ENCODE measurements at regions not wholly inside any gene's neighbourhood (a gene's known extent, or its start where the extent isn't known, plus 50 kb on each side); places are given as distances from the start of the nearest gene placed in this dataset.
"Not testable (repeated sequence)": the region's sequence is repeated elsewhere in the genome, so short reads cannot be mapped to it uniquely, and the experiment has no call there.

DNA sequence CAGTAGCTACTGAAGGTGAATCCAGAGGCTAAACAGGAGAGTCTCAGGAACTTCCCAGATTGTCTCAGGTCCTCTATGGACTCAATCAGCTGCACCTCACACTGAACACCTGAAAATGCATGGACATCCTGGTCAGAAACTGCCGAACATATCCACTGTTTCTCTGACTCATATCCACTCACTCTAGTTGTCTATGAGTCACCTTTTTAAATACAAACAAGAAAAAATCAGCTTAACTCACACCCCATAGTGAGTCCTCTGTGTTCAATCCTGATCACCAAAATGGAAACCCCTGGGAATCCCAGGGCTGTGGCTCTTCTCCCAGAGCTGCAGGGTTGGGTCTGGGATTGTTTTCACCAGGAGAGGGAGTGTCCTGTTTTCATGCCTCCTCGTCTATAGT is 556.7 kb downstream of the TMEM121 start:
- DNase-seq (ENCODE audit: low read depth in 1 of 2, low spot score in 1 of 2), result no peak

GRCh38 chr14:106087837-106088236 is 561.5 kb downstream of the TMEM121 start:
- no peak for DNase-seq (ENCODE audit: low read depth in 1 of 2, low spot score in 1 of 2)

GRCh38 chr14:106088860-106089259 is 562.5 kb downstream of the TMEM121 start:
- DNase-seq (ENCODE audit: low read depth in 1 of 2, low spot score in 1 of 2), result not testable (repeated sequence)

DNA sequence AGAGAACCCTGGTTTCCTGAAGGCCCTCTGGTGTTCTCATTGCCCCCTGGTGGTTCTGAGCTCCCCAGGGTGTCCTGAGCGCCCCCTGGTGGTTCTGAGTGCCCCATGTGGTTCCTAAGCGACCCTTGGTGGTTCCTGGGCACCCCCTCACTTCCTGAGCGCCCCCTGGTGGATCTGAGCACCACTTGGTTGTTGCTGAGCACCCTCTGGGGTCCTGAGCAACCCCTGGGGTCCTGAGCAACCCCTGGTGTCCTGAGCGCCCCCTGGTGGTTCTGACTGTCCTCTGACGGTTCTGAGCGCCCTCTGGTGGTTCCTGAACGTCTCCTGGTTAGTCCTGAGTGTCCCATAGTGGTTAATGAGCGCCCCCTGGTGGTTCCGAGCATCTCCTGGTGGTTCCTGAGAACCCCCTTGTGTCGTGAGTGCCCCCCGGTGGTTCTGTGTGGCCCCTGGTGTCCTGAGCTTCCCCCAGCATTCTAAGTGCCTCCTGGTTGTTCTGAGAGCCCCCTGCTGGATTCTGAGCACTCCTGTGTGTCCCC is 568.3 kb downstream of the TMEM121 start:
- DNase-seq (ENCODE audit: low read depth in 1 of 2, low spot score in 1 of 2), result peak; percentile 58 to 66

- no peak for DNase-seq (ENCODE audit: low read depth in 1 of 2, low spot score in 1 of 2)
These were observed 581.3 kb downstream of the TMEM121 start for GRCh38 chr14:106107703-106108102.

- DNase-seq (ENCODE audit: low read depth in 1 of 2, low spot score in 1 of 2), result no peak
These were observed 583.0 kb downstream of the TMEM121 start for GRCh38 chr14:106109337-106109736.

GRCh38 chr14:106115401-106115800 is 589.0 kb downstream of the TMEM121 start:
- no peak for DNase-seq (ENCODE audit: low read depth in 1 of 2, low spot score in 1 of 2)

DNA sequence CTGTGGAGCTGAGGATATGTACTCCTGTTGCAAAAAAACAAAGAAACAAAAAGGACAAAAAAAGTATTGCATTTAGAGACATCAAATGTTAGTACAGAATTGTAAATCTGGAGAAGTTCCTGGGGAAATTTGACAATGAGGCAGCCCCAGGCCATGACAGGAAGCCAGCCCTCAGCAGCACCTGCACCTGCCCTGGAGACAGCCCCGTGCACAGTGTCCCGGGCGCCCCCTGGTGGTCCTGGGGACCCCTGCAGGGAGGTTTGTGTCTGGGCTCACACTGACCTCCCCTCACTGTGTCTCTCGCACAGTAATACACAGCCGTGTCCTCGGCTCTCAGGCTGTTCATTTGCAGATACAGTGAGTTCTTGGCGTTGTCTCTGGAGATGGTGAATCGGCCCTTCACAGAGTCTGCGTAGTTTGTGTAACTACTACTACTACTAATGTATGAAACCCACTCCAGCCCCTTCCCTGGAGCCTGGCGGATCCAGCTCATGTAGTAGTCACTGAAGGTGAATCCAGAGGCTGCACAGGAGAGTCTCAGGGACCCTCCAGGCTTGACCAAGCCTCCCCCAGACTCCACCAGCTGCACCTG is 590.1 kb downstream of the TMEM121 start:
- DNase-seq (ENCODE audit: low read depth in 1 of 2, low spot score in 1 of 2), result peak in 1 of 2 donors; percentile 14

- DNase-seq (ENCODE audit: low read depth in 1 of 2, low spot score in 1 of 2), result no peak
These were observed 593.7 kb downstream of the TMEM121 start for GRCh38 chr14:106120101-106120500.

DNA sequence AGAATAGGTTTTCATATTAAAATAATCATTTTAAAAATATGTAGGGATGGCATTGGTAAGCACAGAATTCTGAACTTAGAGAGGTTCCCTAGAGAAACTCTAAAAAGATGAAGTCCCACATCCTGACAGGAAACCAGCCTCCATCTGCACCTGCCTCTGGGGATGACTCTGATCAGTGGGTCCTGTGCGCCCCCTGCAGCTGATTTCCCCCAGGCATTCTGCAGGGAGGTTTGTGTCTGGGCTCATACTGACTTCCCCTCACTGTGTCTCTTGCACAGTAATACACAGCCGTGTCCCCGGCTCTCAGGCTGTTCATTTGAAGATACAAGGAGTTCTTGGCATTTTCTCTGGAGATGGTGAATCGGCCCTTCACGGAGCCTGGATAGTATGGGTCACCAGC is 602.9 kb downstream of the TMEM121 start:
- no peak for DNase-seq (ENCODE audit: low read depth in 1 of 2, low spot score in 1 of 2)

- DNase-seq (ENCODE audit: low read depth in 1 of 2, low spot score in 1 of 2), result not testable (repeated sequence)
These were observed 603.7 kb downstream of the TMEM121 start for GRCh38 chr14:106129904-106130661.

DNA sequence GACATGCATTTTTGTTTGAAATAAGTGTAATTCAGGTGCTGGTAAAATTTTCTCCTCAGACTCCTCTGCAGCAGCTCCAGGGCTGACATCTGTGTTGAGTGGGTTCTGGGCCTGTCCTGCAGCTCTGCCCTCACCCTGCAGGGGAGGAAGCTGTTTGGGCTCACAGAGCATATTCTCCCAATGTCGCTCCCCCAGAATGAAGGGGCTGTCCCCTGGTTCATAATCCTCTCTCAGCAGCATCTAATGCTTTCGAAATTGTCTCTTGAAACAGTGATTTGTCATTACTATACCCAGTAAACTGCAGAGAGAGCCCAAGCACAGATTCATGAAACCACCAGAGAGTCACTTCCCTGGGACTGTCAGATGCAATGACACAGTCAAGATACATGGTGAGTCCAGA is 606.7 kb downstream of the TMEM121 start:
- DNase-seq (ENCODE audit: low read depth in 1 of 2, low spot score in 1 of 2), result not testable (repeated sequence)

- DNase-seq (ENCODE audit: low read depth in 1 of 2, low spot score in 1 of 2), result no peak
These were observed 608.5 kb downstream of the TMEM121 start for GRCh38 chr14:106134886-106135285.

DNA sequence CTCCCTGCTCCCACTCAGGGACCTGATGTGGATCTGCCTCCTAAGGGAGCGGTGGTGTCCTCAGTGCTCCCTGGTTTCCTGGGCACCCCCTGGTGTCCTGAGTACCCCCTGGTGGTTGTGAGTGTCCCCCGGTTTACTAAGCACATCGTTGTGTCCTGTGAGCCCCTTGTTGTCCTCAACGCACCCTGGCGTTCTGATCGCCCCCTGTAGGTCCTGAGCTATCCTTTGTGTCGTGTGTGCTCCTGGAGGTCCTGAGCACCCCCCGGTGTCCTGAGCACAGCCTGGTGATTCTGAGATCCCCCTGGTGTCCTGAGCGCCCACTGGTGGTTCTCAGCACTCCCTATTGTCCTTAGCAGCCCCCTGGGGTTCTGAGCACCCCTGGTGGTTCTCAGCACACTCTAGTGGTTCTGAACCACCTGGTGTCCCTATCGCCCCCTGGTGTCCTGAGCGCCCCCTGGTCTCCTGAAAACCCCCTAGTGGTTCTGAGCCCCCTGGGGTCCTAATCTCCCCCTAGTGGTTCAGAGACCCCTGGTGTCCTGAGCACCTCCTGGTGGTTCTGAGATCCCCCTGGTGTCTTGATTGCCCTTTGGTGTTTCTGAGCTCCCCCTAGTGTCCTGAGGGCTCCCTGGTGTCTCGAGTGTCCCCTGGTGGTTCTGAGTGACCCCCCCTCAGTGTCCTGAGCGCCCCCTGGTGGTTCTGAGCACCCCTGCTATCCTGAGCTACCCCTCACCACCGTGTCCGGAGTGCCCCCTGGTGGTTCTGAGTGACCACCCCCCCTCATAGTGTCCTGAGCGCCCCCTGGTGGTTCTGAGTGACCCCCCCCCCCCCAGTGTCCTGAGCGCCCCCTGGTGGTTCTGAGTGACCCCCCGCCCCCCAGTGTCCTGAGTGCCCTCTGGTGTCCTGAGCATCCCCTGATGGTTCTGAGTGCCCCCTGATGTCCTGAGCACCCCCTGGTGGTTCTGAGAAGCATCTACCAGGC is 615.1 kb downstream of the TMEM121 start:
- DNase-seq (ENCODE audit: low read depth in 1 of 2, low spot score in 1 of 2), result peak in 1 of 2 donors; percentile 30

- not testable (repeated sequence) for DNase-seq (ENCODE audit: low read depth in 1 of 2, low spot score in 1 of 2)
These were observed 619.3 kb downstream of the TMEM121 start for GRCh38 chr14:106145731-106146130.

DNA sequence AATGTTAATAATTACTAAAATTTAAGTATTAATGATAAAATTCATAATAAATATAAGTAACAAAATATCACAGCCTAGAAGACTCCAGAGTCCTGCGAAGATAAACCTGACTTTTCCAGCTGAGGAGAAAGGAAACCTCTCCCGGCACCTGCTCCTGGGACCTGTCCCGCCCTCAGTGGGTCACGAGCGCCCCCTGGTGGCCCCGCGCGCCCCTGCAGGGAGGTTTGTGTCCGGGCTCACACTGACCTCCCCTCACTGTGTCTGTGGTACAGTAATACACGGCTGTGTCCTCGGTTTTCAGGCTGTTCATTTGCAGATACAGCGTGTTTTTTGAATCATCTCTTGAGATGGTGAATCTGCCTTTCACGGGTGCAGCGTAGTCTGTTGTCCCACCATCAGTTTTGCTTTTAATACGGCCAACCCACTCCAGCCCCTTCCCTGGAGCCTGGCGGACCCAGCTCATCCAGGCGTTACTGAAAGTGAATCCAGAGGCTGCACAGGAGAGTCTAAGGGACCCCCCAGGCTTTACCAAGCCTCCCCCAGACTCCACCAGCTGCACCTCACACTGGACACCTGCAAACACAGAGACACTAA is 627.1 kb downstream of the TMEM121 start:
- DNase-seq (ENCODE audit: low read depth in 1 of 2, low spot score in 1 of 2), result peak; percentile 67 to 72

DNA sequence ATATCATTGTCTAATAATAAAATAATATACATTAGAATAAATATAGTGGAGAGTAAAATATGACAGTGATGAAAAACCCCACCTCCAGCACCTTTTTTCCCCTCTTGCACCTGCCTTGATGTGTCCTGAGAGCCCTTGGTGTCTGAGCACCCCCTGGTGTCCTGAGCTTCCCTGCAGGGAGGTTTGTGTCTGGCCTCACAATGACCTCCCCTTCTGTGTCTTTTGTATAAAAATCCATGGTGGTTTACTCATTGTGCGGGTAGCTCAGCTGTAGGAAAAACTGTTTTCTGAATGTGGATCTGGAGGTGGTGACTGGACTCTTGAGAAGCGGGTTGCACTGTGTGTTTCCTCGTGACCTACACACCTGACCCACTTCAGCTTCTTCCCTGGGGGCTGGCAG is 636.9 kb downstream of the TMEM121 start:
- DNase-seq (ENCODE audit: low read depth in 1 of 2, low spot score in 1 of 2), result no peak

DNA sequence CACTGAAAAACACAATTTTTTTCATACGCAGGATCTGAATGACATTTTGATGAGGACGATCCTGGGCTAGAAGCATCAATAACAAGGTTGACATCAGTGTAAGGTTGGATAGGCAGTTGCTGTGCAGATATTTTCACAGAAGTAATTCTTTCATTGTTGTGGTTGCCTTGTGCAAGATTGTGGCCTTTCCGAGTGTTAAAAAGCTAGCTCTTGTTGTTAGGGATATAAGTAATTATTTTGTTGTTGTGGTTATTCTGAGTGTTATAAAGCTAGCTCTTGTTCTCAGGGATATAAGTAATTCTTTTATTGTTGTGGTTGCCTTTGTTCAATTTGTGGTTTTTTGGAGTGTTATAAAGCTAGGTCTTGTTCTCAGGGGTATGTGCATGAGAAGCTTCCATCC is 637.4 kb downstream of the TMEM121 start:
- not testable (repeated sequence) for DNase-seq (ENCODE audit: low read depth in 1 of 2, low spot score in 1 of 2)

DNA sequence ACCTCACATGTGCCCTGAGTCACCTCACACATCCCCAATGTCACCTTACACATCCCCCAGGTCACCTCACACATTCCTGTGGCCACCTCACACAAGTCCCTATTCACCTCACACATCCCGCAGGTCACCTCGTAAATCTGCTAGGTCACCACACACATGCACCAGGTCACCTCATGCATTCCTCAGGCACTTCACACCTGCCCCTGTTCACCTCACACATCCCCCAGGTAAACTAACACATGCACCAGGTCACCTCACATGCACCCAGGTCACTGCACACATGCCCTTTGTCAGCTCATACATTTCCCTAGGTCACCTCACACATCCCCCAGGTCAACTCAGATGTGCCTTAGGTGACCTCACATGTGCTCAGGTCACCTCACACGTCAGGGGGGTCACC is 639.8 kb downstream of the TMEM121 start:
- DNase-seq (ENCODE audit: low read depth in 1 of 2, low spot score in 1 of 2), result no peak

GRCh38 chr14:106166650-106167204 is 640.3 kb downstream of the TMEM121 start:
- no peak for DNase-seq (ENCODE audit: low read depth in 1 of 2, low spot score in 1 of 2)
